ES-I3 (cell line): ENCODE measurements at regions not wholly inside any gene's neighbourhood (a gene's known extent, or its start where the extent isn't known, plus 50 kb on each side); places are given as distances from the start of the nearest gene placed in this dataset.

Source experiments
- H3K36me3 ChIP-seq: 2 replicates; pipeline ENCODE4 v1.6.1; 2013; ENCODE audit warnings: mild to moderate bottlenecking, low read length, control low read depth, moderate library complexity; ENCODE audit not compliant: insufficient read depth
- H3K4me1 ChIP-seq: 2 replicates; pipeline ENCODE4 v1.6.1; 2013; ENCODE audit warnings: mild to moderate bottlenecking, control low read depth, low read length; ENCODE audit not compliant: insufficient read depth
- H3K9ac ChIP-seq: 2 replicates; pipeline ENCODE4 v1.6.1; 2013; ENCODE audit warnings: low read depth, mild to moderate bottlenecking, low read length, moderate library complexity
- H3K9me3 ChIP-seq: 2 replicates; pipeline ENCODE4 v1.6.1; 2013; ENCODE audit warnings: mild to moderate bottlenecking, low read length, moderate library complexity; ENCODE audit not compliant: control insufficient read depth, insufficient read depth

DNA sequence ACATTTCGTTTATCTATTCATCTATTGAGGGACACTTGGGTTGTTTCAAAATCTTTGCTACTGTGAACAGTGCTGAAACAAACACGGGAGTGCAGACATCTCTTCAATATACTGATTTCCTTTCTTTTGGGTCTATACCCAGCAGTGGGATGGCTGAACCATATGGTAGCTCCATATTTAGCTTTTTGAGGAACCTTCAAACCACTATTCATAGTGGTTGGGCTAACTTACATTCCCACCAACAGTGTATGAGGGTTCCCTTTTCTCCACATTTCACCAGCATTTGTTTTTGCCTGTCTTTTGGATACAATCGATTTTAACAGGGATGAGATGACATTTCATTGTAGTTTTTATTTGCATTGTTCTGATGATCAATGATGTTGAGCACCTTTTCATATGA, 798.2 kb downstream of the UQCRFS1 start:
- H3K9ac ChIP-seq, result no peak overlapping the region
- H3K9me3 ChIP-seq, result no peaks in the 10 kb centered on the region
- H3K36me3 ChIP-seq, result no peaks in the 10 kb centered on the region
- H3K4me1 ChIP-seq, result no peaks in the 10 kb centered on the region

DNA sequence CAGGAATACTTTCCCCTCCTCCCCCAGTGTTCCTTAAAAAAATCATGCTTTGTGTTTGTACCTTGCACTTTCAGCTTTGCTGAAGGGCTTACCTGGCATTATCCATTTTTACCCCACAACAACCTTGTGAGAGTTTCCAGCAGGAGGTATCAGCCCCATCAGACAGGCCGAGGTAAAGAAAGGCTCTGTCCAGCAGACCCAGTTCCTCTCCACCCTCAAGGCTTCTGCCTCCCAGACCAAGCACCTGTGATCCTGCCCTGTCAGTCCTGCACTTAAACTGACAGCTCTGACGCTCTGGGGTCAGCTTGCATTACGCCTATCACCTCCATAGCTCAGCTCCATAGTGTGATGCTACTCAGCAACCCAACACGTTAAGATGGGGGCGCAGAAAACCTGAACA, 803.1 kb downstream of the UQCRFS1 start:
- Histone ChIP-seq H3K9me3 (no peaks in the 10 kb centered on the region), H3K36me3 (no peaks in the 10 kb centered on the region), H3K4me1 (peaks cover 3% of the 10 kb centered on the region; the same call in 1 of the 2 replicates), H3K9ac (no peak overlapping the region)

DNA sequence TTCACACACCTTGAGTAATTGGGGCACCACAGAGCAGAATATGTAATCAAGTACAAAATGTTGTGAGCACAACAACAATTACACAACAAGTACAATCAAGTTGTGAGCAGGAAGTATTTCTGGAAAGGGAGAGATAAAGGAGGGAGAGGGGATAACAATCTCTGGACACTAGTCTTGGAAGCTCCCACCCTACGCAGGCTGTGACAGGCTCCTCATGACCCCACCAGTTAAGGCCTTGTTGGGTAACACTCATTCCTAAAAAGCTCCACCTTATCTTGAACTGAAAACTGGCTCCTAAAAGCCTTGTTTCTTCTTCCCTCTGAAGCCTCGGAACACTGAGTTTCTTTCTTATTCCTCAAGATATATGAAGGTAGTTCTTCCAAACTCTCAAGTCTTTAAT, 806.0 kb downstream of the UQCRFS1 start:
- Histone ChIP-seq H3K4me1 (peaks cover 3% of the 10 kb centered on the region; the same call in 1 of the 2 replicates), H3K9ac (no peak overlapping the region), H3K9me3 (no peaks in the 10 kb centered on the region), H3K36me3 (no peaks in the 10 kb centered on the region)

DNA sequence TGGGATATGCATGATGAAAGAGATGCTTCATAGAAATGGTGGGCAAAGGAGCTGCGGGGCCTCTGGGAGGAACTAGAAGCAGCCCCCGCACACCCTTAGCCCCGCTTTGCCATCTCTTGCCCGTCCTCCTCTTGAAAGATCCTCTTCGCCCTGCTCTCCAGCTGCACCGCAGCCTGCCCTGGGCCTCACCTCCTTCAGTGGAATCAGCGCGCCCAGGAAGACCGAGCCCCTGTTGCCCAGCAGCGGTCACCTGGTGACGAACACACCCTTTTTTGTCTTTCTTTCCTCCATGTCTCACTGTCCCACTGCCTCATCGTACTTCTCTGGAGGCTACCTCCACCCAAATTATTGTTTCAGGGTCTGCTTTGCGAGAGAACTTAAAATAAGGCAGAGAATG, 807.6 kb downstream of the UQCRFS1 start:
- peaks cover 3% of the 10 kb centered on the region; the same call in 1 of the 2 replicates for H3K4me1 ChIP-seq
- H3K9ac ChIP-seq, result no peak overlapping the region
- no peaks in the 10 kb centered on the region for H3K9me3 ChIP-seq
- H3K36me3 ChIP-seq, result no peaks in the 10 kb centered on the region

DNA sequence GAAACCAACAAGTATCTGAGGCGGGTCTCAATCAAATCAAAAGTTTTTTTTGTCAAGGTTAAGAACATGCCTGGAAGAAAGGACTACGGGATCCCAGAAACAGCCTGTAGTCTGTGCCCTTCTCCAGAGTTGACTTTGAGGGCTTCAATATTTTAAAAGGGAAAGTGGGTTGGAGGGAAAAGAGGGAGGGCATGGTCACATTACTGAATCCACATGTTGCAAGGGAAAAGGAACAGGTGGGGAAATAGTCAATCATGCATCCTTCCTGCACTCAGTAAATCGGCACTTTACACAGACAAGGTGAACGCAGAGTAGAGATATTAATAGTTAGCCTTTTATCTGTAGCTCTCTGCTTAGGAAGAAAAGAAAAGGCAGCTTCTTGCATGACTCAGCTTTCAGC, 808.5 kb downstream of the UQCRFS1 start:
- no peaks in the 10 kb centered on the region for H3K9me3 ChIP-seq
- H3K36me3 ChIP-seq, result no peaks in the 10 kb centered on the region

DNA sequence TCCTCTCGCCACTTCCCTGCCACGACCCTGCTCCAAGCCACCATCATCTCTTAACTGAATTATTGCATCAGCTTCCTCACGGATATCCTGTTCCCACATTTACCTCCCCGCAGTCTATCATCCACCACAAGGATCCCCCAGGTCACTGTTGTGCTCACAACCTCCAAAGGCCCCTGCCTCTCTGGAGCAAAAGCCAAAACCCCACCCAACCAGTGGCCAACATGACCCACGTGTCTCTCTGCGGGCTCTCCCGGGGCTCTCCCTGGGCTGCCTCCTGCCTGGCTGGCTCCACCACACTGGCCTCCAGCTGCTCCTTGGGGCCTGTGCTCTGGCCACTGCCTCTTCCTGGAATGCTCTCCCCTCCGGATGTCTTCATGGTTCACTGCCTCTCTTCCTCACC, 809.3 kb downstream of the UQCRFS1 start:
- Histone ChIP-seq H3K36me3 (no peaks in the 10 kb centered on the region), H3K9me3 (no peaks in the 10 kb centered on the region), H3K4me1 (peaks cover 3% of the 10 kb centered on the region; the same call in 1 of the 2 replicates), H3K9ac (no peak overlapping the region)

More for the DNA sequence above, 808.5 kb downstream of the UQCRFS1 start:
- Histone ChIP-seq H3K4me1 (peaks cover 3% of the 10 kb centered on the region; the same call in 1 of the 2 replicates), H3K9ac (no peak overlapping the region)

DNA sequence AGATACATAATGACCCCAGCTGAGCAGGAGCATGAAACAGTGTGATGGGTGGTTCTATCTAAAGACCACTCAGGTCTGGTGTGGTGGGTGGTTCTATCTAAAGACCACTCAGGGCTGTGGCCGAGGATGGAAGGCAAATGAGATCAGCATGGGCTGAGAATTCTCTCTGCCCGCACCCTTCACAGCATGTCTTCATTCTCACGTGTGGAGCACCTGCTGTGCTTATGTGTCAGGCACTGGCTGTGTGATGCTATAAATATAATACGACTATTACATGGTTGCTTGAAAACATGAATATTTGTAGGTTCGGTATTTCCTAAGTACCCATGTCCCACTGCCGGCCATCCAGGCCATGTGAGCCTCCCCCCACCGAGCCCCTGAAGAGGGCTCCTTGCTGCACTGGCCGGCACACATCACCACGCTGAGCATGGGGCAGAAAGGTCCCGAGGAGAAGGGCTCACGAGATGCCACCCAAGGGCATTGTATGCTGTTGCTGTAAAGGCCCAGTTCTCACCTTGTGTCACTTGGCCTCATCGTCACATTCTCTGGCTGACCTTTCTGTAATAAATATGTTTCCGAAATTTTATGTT, 810.2 kb downstream of the UQCRFS1 start:
- no peaks in the 10 kb centered on the region for H3K36me3 ChIP-seq
- H3K4me1 ChIP-seq, result peaks cover 3% of the 10 kb centered on the region; the same call in 1 of the 2 replicates
- no peak overlapping the region for H3K9ac ChIP-seq
- H3K9me3 ChIP-seq, result no peaks in the 10 kb centered on the region

DNA sequence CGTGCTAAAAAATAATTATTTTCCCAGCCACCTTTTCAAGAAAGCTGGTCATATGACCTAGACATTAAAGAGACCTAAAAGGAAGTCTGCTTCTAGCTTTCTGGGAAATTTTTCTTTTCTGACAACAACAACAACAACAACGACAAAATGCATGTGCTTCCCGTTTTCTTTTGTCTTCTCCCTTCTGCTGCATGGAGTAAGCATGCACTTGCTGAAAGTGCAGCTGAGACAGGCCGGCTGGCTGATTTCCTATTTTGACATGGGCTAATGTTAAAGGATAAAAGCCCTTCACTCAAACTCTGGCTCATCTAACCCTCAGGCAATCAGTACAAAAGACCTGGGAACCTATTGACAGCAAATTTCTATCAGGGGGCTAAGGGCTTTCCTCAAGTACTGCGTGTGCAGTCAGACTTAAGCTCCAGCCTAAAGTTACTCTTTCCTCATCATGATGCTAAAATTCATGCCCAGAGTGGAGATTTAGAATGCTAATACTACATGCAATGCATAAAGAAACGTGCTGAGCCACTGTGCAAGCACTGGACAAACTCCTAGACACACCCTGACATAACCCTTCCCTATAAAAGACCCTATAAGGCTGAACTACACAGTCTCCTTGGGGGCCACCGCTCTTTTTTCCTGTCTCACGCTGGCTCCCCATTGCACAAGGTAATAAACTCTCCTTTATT, 811.1 kb downstream of the UQCRFS1 start:
- Histone ChIP-seq H3K4me1 (peaks cover 3% of the 10 kb centered on the region; the same call in 1 of the 2 replicates), H3K9me3 (no peaks in the 10 kb centered on the region), H3K9ac (no peak overlapping the region), H3K36me3 (no peaks in the 10 kb centered on the region)

DNA sequence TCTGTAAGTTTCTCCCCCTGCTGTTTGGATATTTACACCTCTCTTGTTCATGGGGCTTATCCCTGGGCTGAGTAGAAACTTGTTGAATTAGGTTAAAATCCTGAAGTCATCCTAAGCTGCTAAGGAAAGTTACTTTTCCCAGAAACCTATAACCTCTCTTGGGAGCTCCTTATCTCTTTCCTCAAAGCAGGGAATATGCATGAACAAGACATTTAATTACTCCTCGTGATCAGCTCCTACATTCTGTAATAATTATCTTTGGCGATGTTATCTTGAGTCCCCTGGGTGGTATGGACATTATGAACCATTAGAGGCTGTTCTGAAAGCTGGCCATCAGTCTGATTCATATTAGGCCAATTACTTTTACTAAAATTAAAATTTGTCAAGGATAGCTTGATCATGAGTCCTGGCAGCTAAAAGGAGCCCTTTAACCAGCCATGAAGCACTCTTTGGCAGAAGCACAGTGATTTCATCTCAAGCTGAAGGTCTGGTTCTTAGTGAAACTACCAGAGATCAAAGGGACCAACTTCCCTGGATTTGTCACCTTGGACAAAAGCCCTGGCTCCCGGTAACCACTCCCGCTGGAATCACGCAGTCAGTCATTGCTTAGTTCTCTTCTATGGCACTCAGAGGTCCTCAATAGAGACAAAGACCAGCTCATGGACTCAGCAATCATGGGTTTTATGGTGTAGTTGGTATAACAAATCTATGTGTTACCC, 811.8 kb downstream of the UQCRFS1 start:
- no peaks in the 10 kb centered on the region for H3K36me3 ChIP-seq
- no peaks in the 10 kb centered on the region for H3K9me3 ChIP-seq
- H3K4me1 ChIP-seq, result peaks cover 3% of the 10 kb centered on the region; the same call in 1 of the 2 replicates
- no peak overlapping the region for H3K9ac ChIP-seq

DNA sequence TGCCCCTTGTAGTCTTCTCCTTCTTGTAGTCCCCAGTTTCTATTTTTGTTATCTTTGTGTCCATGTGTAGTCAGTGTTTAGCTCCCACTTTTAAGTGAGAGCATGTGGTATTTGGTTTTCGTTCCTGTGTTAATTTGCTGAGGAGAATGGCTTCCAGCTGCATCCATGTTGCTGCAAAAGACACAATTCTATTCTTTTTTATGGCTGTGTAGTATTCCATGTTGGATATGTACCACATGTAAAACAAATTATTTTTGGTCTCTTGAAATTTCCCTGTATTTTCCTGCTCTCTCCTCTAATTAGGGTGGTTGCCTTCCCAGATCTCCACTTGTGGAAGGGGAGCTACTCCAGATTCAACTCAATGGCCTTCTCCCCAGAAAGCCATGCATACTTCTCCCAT, 813.8 kb downstream of the UQCRFS1 start:
- no peaks in the 10 kb centered on the region for H3K36me3 ChIP-seq
- peaks cover 9% of the 10 kb centered on the region for H3K4me1 ChIP-seq
- no peak overlapping the region for H3K9ac ChIP-seq
- no peaks in the 10 kb centered on the region for H3K9me3 ChIP-seq

DNA sequence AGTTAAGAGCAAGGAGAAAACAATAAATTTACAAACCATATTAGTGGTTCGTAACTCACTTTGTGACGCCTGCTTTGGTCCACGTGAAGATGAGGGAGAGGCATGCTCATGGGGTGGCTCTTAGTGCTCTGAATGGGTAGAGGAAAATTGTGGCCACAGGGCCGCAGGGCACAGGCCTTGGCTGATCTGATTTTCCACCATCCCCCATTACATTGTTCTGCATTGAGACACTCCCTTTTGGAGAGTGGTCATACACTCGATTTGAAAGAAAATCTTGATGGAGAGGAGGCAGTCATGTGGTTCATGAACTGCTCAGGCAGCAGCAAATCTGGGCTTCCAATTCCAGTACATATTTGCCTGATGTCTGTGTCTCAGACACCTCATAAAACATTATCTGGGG, 815.2 kb downstream of the UQCRFS1 start:
- Histone ChIP-seq H3K36me3 (no peaks in the 10 kb centered on the region), H3K9ac (no peak overlapping the region), H3K4me1 (peaks cover 18% of the 10 kb centered on the region), H3K9me3 (no peaks in the 10 kb centered on the region)

DNA sequence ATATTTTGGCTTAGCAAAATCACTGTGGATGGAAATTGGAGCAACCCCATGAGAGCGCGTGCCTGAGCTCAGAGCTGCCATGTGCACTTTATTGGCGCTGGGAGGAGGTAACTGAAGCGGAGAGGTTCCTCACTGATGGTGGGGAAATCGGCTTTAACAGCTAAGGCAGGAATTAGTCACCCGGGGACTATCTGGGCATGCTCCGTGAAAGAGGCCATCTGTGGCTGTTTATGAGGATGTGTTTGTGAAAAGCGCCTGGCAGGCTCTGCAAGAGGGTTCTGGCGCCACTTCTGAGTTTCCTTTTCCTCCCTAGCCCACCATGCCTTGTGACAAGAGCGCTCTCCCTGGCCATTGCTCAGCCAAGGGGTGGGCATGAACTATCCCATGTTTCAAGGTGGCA, 815.6 kb downstream of the UQCRFS1 start:
- H3K36me3 ChIP-seq, result no peaks in the 10 kb centered on the region
- H3K9ac ChIP-seq, result no peak overlapping the region
- H3K9me3 ChIP-seq, result no peaks in the 10 kb centered on the region
- H3K4me1 ChIP-seq, result peaks cover 18% of the 10 kb centered on the region

DNA sequence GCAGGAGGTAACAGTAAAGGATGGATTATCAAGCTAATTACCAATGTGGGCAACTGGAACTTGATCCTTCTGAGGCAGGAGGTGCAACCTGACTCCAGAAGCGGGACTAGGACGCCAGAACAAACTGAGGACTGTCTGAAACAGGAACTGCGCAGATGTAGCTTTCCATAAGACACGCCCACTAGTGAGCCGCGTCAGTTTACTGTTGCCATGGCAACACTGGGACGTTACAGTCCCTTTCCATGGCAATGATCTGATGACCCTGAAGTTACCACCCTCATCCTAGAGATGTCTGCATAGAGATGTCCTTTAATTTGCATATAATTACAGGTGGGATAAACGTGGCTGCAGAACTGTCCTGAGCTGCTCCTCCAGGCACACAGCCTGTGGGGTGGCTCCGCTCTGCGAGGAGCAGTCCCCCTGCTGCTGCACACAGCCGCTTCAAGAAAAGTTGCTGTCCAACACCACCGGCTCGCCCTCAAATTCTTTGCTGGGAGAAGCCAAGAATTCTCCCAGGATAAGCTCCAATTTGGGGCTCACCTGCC, 816.6 kb downstream of the UQCRFS1 start:
- peaks cover 22% of the 10 kb centered on the region for H3K4me1 ChIP-seq
- H3K36me3 ChIP-seq, result no peaks in the 10 kb centered on the region

DNA sequence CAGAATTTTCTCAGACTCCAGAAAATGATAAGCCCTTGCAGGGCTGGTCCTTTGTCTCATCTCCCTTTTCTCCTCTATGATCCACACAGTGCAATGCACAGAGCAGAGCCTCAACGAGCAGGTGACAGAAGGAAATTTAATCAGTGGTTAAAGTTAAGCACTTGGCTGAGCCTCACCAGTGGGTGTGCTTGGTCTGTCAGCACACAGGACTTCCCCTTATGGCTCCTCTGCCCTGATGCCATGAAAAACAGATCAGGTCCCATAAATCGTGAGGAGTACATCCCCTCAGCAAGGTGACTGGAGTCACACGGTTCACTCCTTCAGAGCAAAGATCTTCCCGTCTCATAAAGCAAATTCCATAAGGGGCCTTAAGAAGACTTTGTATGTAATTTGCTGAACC, 818.2 kb downstream of the UQCRFS1 start:
- no peaks in the 10 kb centered on the region for H3K36me3 ChIP-seq
- no peak overlapping the region for H3K9ac ChIP-seq
- peaks cover 22% of the 10 kb centered on the region for H3K4me1 ChIP-seq
- no peaks in the 10 kb centered on the region for H3K9me3 ChIP-seq

More for the DNA sequence above, 816.6 kb downstream of the UQCRFS1 start:
- Histone ChIP-seq H3K9me3 (no peaks in the 10 kb centered on the region), H3K9ac (no peak overlapping the region)
